Kidney epithelial cell (primary cell): ENCODE measurements at regions not wholly inside any gene's neighbourhood (a gene's known extent, or its start where the extent isn't known, plus 50 kb on each side); places are given as distances from the start of the nearest gene placed in this dataset.
"Not testable (repeated sequence)": the region's sequence is repeated elsewhere in the genome, so short reads cannot be mapped to it uniquely, and the experiment has no call there.

Source experiments
- DNase-seq: peaks from one replicate; pipeline ENCODE4 v3.0.0-alpha.2; 2010; ENCODE audit warnings: low read depth
- H3K27me3 ChIP-seq: 2 replicates; pipeline ENCODE4 v1.6.0; 2011; ENCODE audit warnings: low read length; ENCODE audit not compliant: control insufficient read depth, insufficient read depth
- H3K36me3 ChIP-seq: 2 replicates; pipeline ENCODE4 v1.5.1; 2011; ENCODE audit warnings: low read length; ENCODE audit not compliant: control insufficient read depth, insufficient read depth
- H3K4me3 ChIP-seq: 2 replicates; pipeline ENCODE4 v1.5.1; 2011; ENCODE audit warnings: low read depth, mild to moderate bottlenecking, control low read depth, low read length
- TF ChIP-seq, protein P1 (sequence below): IDR thresholded peaks from 2 replicates; pipeline ENCODE4 v1.5.1; 2011; ENCODE audit warnings: mild to moderate bottlenecking, moderate library complexity, low read length, control low read depth, inconsistent platforms; ENCODE audit not compliant: insufficient read depth, poor library complexity, severe bottlenecking

DNA sequence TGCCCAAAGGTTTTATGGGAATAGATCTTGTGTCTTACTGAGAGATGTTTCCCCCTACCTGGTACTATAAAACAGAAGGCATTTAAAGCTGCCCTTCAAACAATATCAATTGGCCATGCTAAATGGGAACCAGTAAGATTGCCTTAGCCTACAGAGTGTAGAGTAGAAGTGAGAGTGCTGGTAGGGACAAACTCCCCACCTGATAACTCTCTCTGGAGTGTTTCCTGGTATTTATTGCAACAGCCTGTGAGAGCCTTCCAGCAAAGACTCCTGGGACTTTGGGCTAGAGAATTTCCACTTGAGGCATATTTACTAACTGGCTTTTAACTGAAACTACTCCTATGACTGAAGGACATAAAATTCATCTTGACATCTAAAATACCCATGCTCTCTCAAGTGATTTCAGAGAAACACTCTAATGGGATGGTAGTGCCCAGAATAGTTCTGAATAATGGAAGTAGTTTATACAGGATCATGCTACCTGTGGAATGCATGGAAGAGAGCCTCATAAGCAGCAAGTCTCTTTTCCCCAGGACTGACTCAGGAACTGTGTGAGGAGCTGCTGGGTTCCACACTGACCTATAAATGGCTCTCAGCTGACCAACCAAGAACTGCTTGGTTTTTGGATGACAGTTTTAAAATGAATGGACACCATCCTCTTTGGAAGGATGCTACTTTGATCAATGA, 132.7 kb upstream of the SLITRK5 start:
- Histone ChIP-seq H3K4me3 (no peak overlapping the region), H3K36me3 (no peaks in the 10 kb centered on the region), H3K27me3 (no peaks in the 10 kb centered on the region)
- TF ChIP-seq, protein P1, sequence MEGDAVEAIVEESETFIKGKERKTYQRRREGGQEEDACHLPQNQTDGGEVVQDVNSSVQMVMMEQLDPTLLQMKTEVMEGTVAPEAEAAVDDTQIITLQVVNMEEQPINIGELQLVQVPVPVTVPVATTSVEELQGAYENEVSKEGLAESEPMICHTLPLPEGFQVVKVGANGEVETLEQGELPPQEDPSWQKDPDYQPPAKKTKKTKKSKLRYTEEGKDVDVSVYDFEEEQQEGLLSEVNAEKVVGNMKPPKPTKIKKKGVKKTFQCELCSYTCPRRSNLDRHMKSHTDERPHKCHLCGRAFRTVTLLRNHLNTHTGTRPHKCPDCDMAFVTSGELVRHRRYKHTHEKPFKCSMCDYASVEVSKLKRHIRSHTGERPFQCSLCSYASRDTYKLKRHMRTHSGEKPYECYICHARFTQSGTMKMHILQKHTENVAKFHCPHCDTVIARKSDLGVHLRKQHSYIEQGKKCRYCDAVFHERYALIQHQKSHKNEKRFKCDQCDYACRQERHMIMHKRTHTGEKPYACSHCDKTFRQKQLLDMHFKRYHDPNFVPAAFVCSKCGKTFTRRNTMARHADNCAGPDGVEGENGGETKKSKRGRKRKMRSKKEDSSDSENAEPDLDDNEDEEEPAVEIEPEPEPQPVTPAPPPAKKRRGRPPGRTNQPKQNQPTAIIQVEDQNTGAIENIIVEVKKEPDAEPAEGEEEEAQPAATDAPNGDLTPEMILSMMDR, result no peak
- no peak for DNase-seq

GRCh38 chr13:87553142-87553541, 118.0 kb upstream of the SLITRK5 start:
- TF ChIP-seq, protein P1, result no peak

DNA sequence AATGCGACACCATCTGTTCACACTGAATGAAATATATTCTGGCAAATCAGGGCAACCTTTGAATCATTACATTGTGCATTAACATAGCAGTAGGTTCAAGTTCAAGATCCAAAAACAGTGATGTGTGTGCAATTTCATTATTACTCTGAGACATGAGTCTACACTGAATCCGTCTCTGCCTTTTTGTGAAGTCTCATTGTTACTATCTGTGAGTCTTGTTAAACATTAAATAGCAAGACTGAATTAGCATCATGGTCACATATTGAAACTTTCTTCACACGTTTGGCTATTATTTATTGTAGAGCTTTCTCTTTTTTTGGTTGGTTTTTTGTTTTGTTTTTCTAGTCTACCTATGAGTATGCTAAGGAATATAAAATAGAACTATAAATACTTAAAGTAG, 117.1 kb upstream of the SLITRK5 start:
- H3K36me3 ChIP-seq, result no peaks in the 10 kb centered on the region
- TF ChIP-seq, protein P1, result no peak
- no peak for DNase-seq
- no peaks in the 10 kb centered on the region for H3K27me3 ChIP-seq
- H3K4me3 ChIP-seq, result no peak overlapping the region

More at GRCh38 chr13:87553142-87553541, 118.0 kb upstream of the SLITRK5 start:
- DNase-seq, result no peak
- Histone ChIP-seq H3K36me3 (no peaks in the 10 kb centered on the region), H3K4me3 (no peak overlapping the region), H3K27me3 (no peaks in the 10 kb centered on the region)

GRCh38 chr13:87557788-87558187, 113.4 kb upstream of the SLITRK5 start:
- TF ChIP-seq, protein P1, result no peak
- no peaks in the 10 kb centered on the region for H3K27me3 ChIP-seq
- no peaks in the 10 kb centered on the region for H3K36me3 ChIP-seq
- DNase-seq, result no peak
- H3K4me3 ChIP-seq, result no peak overlapping the region

- H3K27me3 ChIP-seq, H3K36me3 ChIP-seq, H3K4me3 ChIP-seq, DNase-seq: not testable (repeated sequence)
These were observed 109.6 kb upstream of the SLITRK5 start for GRCh38 chr13:87561580-87561979.

DNA sequence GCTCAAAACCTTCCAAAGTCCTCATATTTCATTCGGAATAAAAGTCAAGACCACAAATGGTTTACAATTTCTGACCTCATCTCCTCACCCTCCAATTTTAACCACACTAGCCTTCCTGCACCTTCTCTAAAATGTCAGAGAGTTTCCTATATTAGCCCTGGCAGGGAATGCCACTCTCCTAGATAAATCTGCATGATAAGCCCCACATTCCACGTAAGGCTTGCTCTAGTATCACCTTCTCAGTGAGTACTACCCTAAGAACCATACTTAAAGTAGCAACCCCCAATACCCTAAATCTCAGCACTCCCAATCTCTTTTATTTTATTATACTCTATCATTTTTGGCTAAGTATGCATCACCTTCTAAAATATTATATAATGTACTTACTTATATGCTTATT, 100.5 kb upstream of the SLITRK5 start:
- no peak for DNase-seq
- Histone ChIP-seq H3K4me3 (no peak overlapping the region), H3K36me3 (no peaks in the 10 kb centered on the region), H3K27me3 (no peaks in the 10 kb centered on the region)
- TF ChIP-seq, protein P1, result no peak
